H1 (cell line): ENCODE measurements at regions not wholly inside any gene's neighbourhood (a gene's known extent, or its start where the extent isn't known, plus 50 kb on each side); places are given as distances from the start of the nearest gene placed in this dataset.

Experiments used
- CTCF ChIA-PET: fragments of 300-600 bp; sonication (Branson Sonifier 250); formaldehyde crosslinking; loops from one replicate; lab custom pipeline; 2021; ENCODE audit not compliant: partially characterized antibody; lab: Charles Lee
- POLR2A ChIA-PET: fragments of 300-600 bp; sonication (Branson Sonifier 250); formaldehyde crosslinking; loops from one replicate; lab custom pipeline; 2021; ENCODE audit warnings: inconsistent platforms; ENCODE audit not compliant: partially characterized antibody; lab: Charles Lee
- DNase-seq, 2 experiments: peaks; one replicate each; pipeline versions ENCODE4 v3.0.0 to v3.0.0-alpha.2; 2010 to 2022; ENCODE audit warnings: low spot score in 2 of 2, low read depth in 1 of 2, mixed read lengths in 1 of 2
- FAIRE-seq: peaks from 2 replicates; lab custom pipeline; 2011; peaks lifted over from hg19 to GRCh38; lab: Jason Lieb, UNC
- H2AFZ ChIP-seq: 2 replicates; pipeline ENCODE4 v1.8.1; 2012; ENCODE audit warnings: low read length, inconsistent platforms
- H2AK5ac ChIP-seq: 2 replicates; pipeline ENCODE4 v1.6.1; 2013; ENCODE audit warnings: low read depth, low read length
- H2BK120ac ChIP-seq: replicated peaks from 2 replicates; pipeline ENCODE3; 2013; ENCODE audit warnings: low read depth, low read length, inconsistent platforms
- H2BK12ac ChIP-seq: 2 replicates; pipeline ENCODE4 v1.6.1; 2013; ENCODE audit warnings: low read depth, low read length
- H2BK15ac ChIP-seq: 2 replicates; pipeline ENCODE4 v1.6.1; 2013; ENCODE audit warnings: low read length
- H2BK20ac ChIP-seq: 2 replicates; pipeline ENCODE4 v1.6.1; 2013; ENCODE audit warnings: low read length
- H2BK5ac ChIP-seq: 2 replicates; pipeline ENCODE4 v1.6.1; 2013; ENCODE audit warnings: low read depth, low read length
- H3K14ac ChIP-seq: 2 replicates; pipeline ENCODE4 v1.6.1; 2013; ENCODE audit warnings: inconsistent platforms; ENCODE audit not compliant: insufficient read length
- H3K18ac ChIP-seq: 2 replicates; pipeline ENCODE4 v1.6.1; 2013; ENCODE audit warnings: low read length; ENCODE audit errors: extremely low read depth
- H3K23ac ChIP-seq: 2 replicates; pipeline ENCODE4 v1.6.1; 2013; ENCODE audit warnings: inconsistent platforms; ENCODE audit not compliant: insufficient read length
- H3K23me2 ChIP-seq: 2 replicates; pipeline ENCODE4 v1.6.1; 2013; ENCODE audit warnings: low read depth, low read length
- H3K27ac ChIP-seq: 2 replicates; pipeline ENCODE4 v1.6.1; 2011; ENCODE audit warnings: low read depth, low read length, inconsistent platforms
- H3K27me3 ChIP-seq, 4 experiments: replicated peaks in 1 of 4; 1 replicate in 1 of 4; 2 replicates in 3 of 4; pipeline versions ENCODE4 v1.6.1 to v1.8.1; 2011 to 2013; ENCODE audit warnings: low read length in 3 of 4, mild to moderate bottlenecking in 3 of 4, inconsistent platforms in 2 of 4, mixed read lengths in 2 of 4, moderate library complexity in 1 of 4; ENCODE audit not compliant: control insufficient read depth in 3 of 4, insufficient read depth in 3 of 4; ENCODE audit errors: extremely low read depth in 1 of 4
- H3K36me3 ChIP-seq, 4 experiments: 2 replicates each; pipeline versions ENCODE4 v1.6.1 to v1.8.1; 2011 to 2013; ENCODE audit warnings: mild to moderate bottlenecking in 4 of 4, low read length in 3 of 4, moderate library complexity in 2 of 4, control low read depth in 1 of 4, inconsistent platforms in 1 of 4; ENCODE audit not compliant: insufficient read depth in 4 of 4, control insufficient read depth in 2 of 4
- H3K4ac ChIP-seq: replicated peaks from 2 replicates; pipeline ENCODE3; 2013; ENCODE audit warnings: low read length, low read depth, mixed read lengths, inconsistent platforms; ENCODE audit not compliant: insufficient read length
- H3K4me1 ChIP-seq, 4 experiments: replicated peaks in 1 of 4; 1 replicate in 1 of 4; 2 replicates in 3 of 4; pipeline versions ENCODE4 v1.6.1 to v1.8.1; 2011 to 2013; ENCODE audit warnings: low read length in 3 of 4, inconsistent platforms in 2 of 4, mixed read lengths in 1 of 4; ENCODE audit not compliant: insufficient read depth in 4 of 4, control insufficient read depth in 3 of 4
- H3K4me2 ChIP-seq, 2 experiments: 2 replicates each; pipeline versions ENCODE4 v1.6.1 to v1.8.1; 2011 to 2013; ENCODE audit warnings: low read depth in 2 of 2, low read length in 2 of 2, control low read depth in 1 of 2, inconsistent platforms in 1 of 2, mild to moderate bottlenecking in 1 of 2; ENCODE audit not compliant: insufficient read depth in 1 of 2
- H3K4me3 ChIP-seq, 4 experiments: fragments of 200-600, 300-600 bp in 1 of 4; sonication (generic), shearing (Covaris generic), sonication (Bioruptor Twin) in 1 of 4; 2 replicates each; pipeline versions ENCODE4 v1.5.1 to v1.8.1; 2011 to 2016; ENCODE audit warnings: low read length in 4 of 4, low read depth in 3 of 4, control low read depth in 2 of 4, inconsistent platforms in 2 of 4, mild to moderate bottlenecking in 2 of 4, mixed read lengths in 1 of 4, moderate library complexity in 1 of 4; ENCODE audit not compliant: insufficient read depth in 2 of 4; ENCODE audit errors: extremely low read depth in 1 of 4
- H3K56ac ChIP-seq: replicated peaks from 2 replicates; pipeline ENCODE3; 2013; ENCODE audit warnings: low read depth, mild to moderate bottlenecking, mixed read lengths, low read length, inconsistent platforms; ENCODE audit not compliant: insufficient read length
- H3K79me1 ChIP-seq: 2 replicates; pipeline ENCODE4 v1.6.1; 2013; ENCODE audit warnings: low read depth, low read length, control low read depth
- H3K79me2 ChIP-seq, 2 experiments: 2 replicates each; pipeline versions ENCODE4 v1.6.1 to v1.8.1; 2012 to 2013; ENCODE audit warnings: low read length in 2 of 2, mild to moderate bottlenecking in 2 of 2, inconsistent platforms in 1 of 2; ENCODE audit not compliant: insufficient read depth in 2 of 2, control insufficient read depth in 1 of 2
- H3K9ac ChIP-seq, 4 experiments: replicated peaks in 1 of 4; 1 replicate in 1 of 4; 2 replicates in 3 of 4; pipeline versions ENCODE4 v1.6.1 to v1.8.1; 2011 to 2013; ENCODE audit warnings: low read depth in 3 of 4, low read length in 3 of 4, control low read depth in 2 of 4, mild to moderate bottlenecking in 2 of 4, moderate library complexity in 2 of 4, inconsistent platforms in 1 of 4; ENCODE audit errors: extremely low read depth in 1 of 4
- H3K9me3 ChIP-seq, 2 experiments: 2 replicates each; pipeline versions ENCODE4 v1.6.1 to v1.8.1; 2012 to 2013; ENCODE audit warnings: mild to moderate bottlenecking in 2 of 2, moderate library complexity in 2 of 2, control low read depth in 1 of 2, inconsistent platforms in 1 of 2, low read depth in 1 of 2, low read length in 1 of 2, mixed read lengths in 1 of 2; ENCODE audit not compliant: insufficient read depth in 2 of 2
- H4K20me1 ChIP-seq, 2 experiments: replicated peaks in 1 of 2; 2 replicates each; pipeline versions ENCODE3 to v1.8.1; 2011 to 2013; ENCODE audit warnings: inconsistent platforms in 2 of 2, low read length in 2 of 2, mild to moderate bottlenecking in 1 of 2; ENCODE audit not compliant: insufficient read depth in 2 of 2, control insufficient read depth in 1 of 2
- H4K5ac ChIP-seq: 2 replicates; pipeline ENCODE4 v1.6.1; 2013; ENCODE audit warnings: low read length, low read depth, mixed read lengths, inconsistent platforms; ENCODE audit not compliant: insufficient read length
- H4K8ac ChIP-seq: 2 replicates; pipeline ENCODE4 v1.8.0; 2013; ENCODE audit warnings: mild to moderate bottlenecking, moderate library complexity, low read length, inconsistent platforms; ENCODE audit not compliant: insufficient read depth; ENCODE audit errors: extremely low read depth
- H4K91ac ChIP-seq: replicated peaks from 2 replicates; pipeline ENCODE3; 2013; ENCODE audit warnings: low read length, mixed read lengths, inconsistent platforms; ENCODE audit not compliant: insufficient read length
- BACH1 ChIP-seq: IDR thresholded peaks from 2 replicates; pipeline ENCODE4 v1.6.1; 2012; ENCODE audit warnings: low read length, improper control_type of control experiment
- CBX5 ChIP-seq: fragments of 300-800, 300-1000 bp; sonication (generic); IDR thresholded peaks from 2 replicates; pipeline ENCODE4 v1.7.1; 2016; ENCODE audit warnings: antibody characterized with exemption, low read length, low read depth
- CHD1 ChIP-seq: IDR thresholded peaks from 2 replicates; pipeline ENCODE4 v1.6.1; 2012; ENCODE audit warnings: low read depth, low read length, improper control_type of control experiment
- CTBP2 ChIP-seq: IDR thresholded peaks from 2 replicates; pipeline ENCODE4 v1.7.0; 2011; ENCODE audit warnings: borderline replicate concordance, mild to moderate bottlenecking, moderate library complexity, mixed read lengths, low read length; ENCODE audit not compliant: insufficient read depth, insufficient read length
- CTCF ChIP-seq, 3 experiments: IDR thresholded peaks; 1 replicate in 2 of 3; 2 replicates in 1 of 3; pipeline versions ENCODE4 v1.5.1 to v1.6.1; 2011; ENCODE audit warnings: low read length in 3 of 3, mild to moderate bottlenecking in 3 of 3, inconsistent platforms in 2 of 3, low read depth in 1 of 3, moderate library complexity in 1 of 3; ENCODE audit not compliant: insufficient read depth in 1 of 3; ENCODE audit errors: control extremely low read depth in 1 of 3
- GTF2F1 ChIP-seq: IDR thresholded peaks from 2 replicates; pipeline ENCODE4 v1.6.1; 2012; ENCODE audit warnings: low read depth, low read length, improper control_type of control experiment, borderline replicate concordance
- JUND ChIP-seq: IDR thresholded peaks from 2 replicates; pipeline ENCODE4 v1.6.1; 2011; ENCODE audit warnings: mild to moderate bottlenecking, improper control_type of control experiment, low read length
- KDM4A ChIP-seq: IDR thresholded peaks from one replicate; pipeline ENCODE4 v1.7.1; 2012; ENCODE audit warnings: low read depth, mild to moderate bottlenecking, moderate library complexity, low read length, inconsistent platforms; ENCODE audit not compliant: severe bottlenecking
- NRF1 ChIP-seq: IDR thresholded peaks from 2 replicates; pipeline ENCODE4 v1.6.1; 2011; ENCODE audit warnings: mild to moderate bottlenecking, low read depth, low read length, improper control_type of control experiment
- POLR2A ChIP-seq, 2 experiments: IDR thresholded peaks; 1 replicate in 1 of 2; 2 replicates in 1 of 2; pipeline ENCODE4 v1.6.1; 2011; ENCODE audit warnings: low read depth in 2 of 2, low read length in 2 of 2, mild to moderate bottlenecking in 2 of 2; ENCODE audit errors: control extremely low read depth in 1 of 2
- RAD21 ChIP-seq, 2 experiments: IDR thresholded peaks in 1 of 2; conservative IDR thresholded peaks in 1 of 2; 2 replicates each; pipeline ENCODE4 v1.6.1; 2011; ENCODE audit warnings: low read depth in 2 of 2, low read length in 2 of 2, improper control_type of control experiment in 1 of 2, inconsistent platforms in 1 of 2, mild to moderate bottlenecking in 1 of 2, moderate library complexity in 1 of 2
- SAP30 ChIP-seq: fragments of 300-600 bp; sonication (generic); IDR thresholded peaks from 2 replicates; pipeline ENCODE4 v1.7.1; 2012; ENCODE audit warnings: low read length, moderate library complexity, mild to moderate bottlenecking, inconsistent platforms; ENCODE audit not compliant: insufficient read depth, insufficient replicate concordance
- SP1 ChIP-seq: IDR thresholded peaks from 2 replicates; pipeline ENCODE4 v1.6.1; 2011; ENCODE audit warnings: low read depth, low read length
- ZNF274 ChIP-seq: IDR thresholded peaks from 2 replicates; pipeline ENCODE4 v1.7.0; 2012; ENCODE audit warnings: low read length, borderline replicate concordance; ENCODE audit errors: extremely low read depth

DNA sequence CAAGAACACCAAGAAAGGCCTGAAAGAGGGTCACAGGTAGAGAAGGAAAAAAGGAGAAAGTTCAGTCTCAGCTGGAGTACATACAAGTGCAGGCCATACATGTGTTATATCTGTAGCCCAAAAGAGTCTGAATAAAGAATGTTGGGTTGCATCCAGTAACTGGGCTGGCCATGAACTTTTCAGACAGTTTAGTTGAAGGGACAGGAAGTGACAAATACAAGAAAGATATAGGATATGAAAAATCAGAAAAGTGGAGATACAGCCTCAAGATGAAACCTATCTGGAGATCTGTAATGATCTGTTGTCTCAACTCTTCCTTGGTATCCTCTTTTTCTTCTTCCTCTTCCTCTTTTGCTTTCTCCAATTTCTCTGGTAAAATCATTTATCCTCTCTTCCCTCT is 671.7 kb downstream of the MECOM start:
- DNase-seq, result no peak
- H2BK20ac ChIP-seq, result no peak overlapping the region
- CTCF ChIA-PET, result no interaction called here

More for the DNA sequence above, 671.7 kb downstream of the MECOM start:
- Histone ChIP-seq H3K4me2 (no peak overlapping the region), H2BK5ac (no peak overlapping the region), H3K79me1 (no peaks in the 10 kb centered on the region), H4K91ac (no peak overlapping the region), H3K14ac (no peak overlapping the region), H3K23me2 (no peaks in the 10 kb centered on the region), H3K9ac (no peak overlapping the region), H2BK12ac (no peak overlapping the region), H3K27me3 (no peaks in the 10 kb centered on the region), H4K5ac (no peak overlapping the region), H4K20me1 (no peaks in the 10 kb centered on the region), H3K4ac (no peak overlapping the region), H3K18ac (no peak overlapping the region), H3K36me3 (no peaks in the 10 kb centered on the region), H3K56ac (no peak overlapping the region), H3K4me3 (no peak overlapping the region), H3K4me1 (no peaks in the 10 kb centered on the region), H3K9me3 (no peaks in the 10 kb centered on the region), H3K23ac (no peak overlapping the region), H2AK5ac (no peak overlapping the region), H3K27ac (no peak overlapping the region), H2BK120ac (no peak overlapping the region), H3K79me2 (no peaks in the 10 kb centered on the region), H4K8ac (no peak overlapping the region), H2AFZ (no peak overlapping the region), H2BK15ac (no peak overlapping the region)
- POLR2A ChIA-PET, result no interaction called here
- no peak for FAIRE-seq
- no peak for TF ChIP-seq BACH1
- no peak for TF ChIP-seq KDM4A
- TF ChIP-seq NRF1, result no peak
- TF ChIP-seq RAD21 (IDR thresholded peaks at IDR 0.05 in 1 of 2, conservative IDR thresholded peaks at IDR 0.05 in 1 of 2; ENCODE audit: low read depth in 2 of 2, low read length in 2 of 2), result no peak
- TF ChIP-seq CTCF (IDR thresholded peaks at IDR 0.05; ENCODE audit: control extremely low read depth in 1 of 3, insufficient read depth in 1 of 3, low read depth in 1 of 3, low read length in 3 of 3), result no peak
- TF ChIP-seq CTBP2, result no peak
- TF ChIP-seq ZNF274, result no peak
- no peak for TF ChIP-seq GTF2F1
- no peak for TF ChIP-seq SP1
- no peak for TF ChIP-seq CBX5
- no peak for TF ChIP-seq POLR2A (IDR thresholded peaks at IDR 0.05; ENCODE audit: control extremely low read depth in 1 of 2, low read depth in 2 of 2, low read length in 2 of 2)
- TF ChIP-seq JUND, result no peak
- no peak for TF ChIP-seq SAP30
- TF ChIP-seq CHD1, result no peak
